Gastrocnemius medialis (tissue), 4 donors: ENCODE measurements at regions not wholly inside any gene's neighbourhood (a gene's known extent, or its start where the extent isn't known, plus 50 kb on each side); places are given as distances from the start of the nearest gene placed in this dataset.

Experiments used
- POLR2A ChIP-seq, 2 donors: fragments of 450-650 bp; IDR thresholded peaks; one replicate each; pipeline ENCODE4 v1.6.1; 2017; ENCODE audit warnings: antibody characterized with exemption in 2 of 2, mild to moderate bottlenecking in 2 of 2, moderate library complexity in 2 of 2
- TF ChIP-seq, protein P1 (sequence below), 5 experiments: fragments of 450-650 bp in 3 of 5; fragments of 200-600 bp in 2 of 5; sonication (generic) in 2 of 5; IDR thresholded peaks in 4 of 5; conservative IDR thresholded peaks in 1 of 5; 1 replicate in 4 of 5; 2 replicates in 1 of 5; pipeline ENCODE4 v1.5.1; 2016 to 2019; ENCODE audit warnings: antibody characterized with exemption in 5 of 5, mild to moderate bottlenecking in 3 of 5, moderate library complexity in 3 of 5

DNA sequence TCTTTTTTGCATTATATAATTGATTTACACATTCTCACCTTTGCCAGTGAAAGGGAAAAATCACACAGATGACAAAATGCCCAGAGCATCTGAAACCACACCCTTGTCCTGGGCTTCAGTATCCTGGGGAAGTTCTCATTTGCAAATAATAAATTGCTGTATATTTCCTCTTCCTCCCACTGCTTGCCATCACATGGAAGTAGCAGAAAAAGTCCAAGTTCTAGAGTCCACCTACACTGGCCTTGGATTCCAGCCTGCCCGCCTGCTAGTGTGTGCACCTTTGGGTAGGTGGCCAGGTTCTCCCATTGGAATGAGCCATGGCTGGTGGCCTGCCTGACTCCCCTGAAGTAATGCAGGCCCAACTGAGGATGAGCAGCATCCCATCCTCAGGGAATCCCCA lies 149.4 kb downstream of the GADD45G start:
- TF ChIP-seq, protein P1, sequence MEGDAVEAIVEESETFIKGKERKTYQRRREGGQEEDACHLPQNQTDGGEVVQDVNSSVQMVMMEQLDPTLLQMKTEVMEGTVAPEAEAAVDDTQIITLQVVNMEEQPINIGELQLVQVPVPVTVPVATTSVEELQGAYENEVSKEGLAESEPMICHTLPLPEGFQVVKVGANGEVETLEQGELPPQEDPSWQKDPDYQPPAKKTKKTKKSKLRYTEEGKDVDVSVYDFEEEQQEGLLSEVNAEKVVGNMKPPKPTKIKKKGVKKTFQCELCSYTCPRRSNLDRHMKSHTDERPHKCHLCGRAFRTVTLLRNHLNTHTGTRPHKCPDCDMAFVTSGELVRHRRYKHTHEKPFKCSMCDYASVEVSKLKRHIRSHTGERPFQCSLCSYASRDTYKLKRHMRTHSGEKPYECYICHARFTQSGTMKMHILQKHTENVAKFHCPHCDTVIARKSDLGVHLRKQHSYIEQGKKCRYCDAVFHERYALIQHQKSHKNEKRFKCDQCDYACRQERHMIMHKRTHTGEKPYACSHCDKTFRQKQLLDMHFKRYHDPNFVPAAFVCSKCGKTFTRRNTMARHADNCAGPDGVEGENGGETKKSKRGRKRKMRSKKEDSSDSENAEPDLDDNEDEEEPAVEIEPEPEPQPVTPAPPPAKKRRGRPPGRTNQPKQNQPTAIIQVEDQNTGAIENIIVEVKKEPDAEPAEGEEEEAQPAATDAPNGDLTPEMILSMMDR (IDR thresholded peaks at IDR 0.05 in 4 of 5, conservative IDR thresholded peaks at IDR 0.05 in 1 of 5): no peak
- no peak for TF ChIP-seq POLR2A (IDR thresholded peaks at IDR 0.05)
